Neural cell (in vitro differentiated cells): ENCODE measurements at regions not wholly inside any gene's neighbourhood (a gene's known extent, or its start where the extent isn't known, plus 50 kb on each side); places are given as distances from the start of the nearest gene placed in this dataset.

ENCODE experiments used
- H2AFZ ChIP-seq: fragments of 200-600, 300-800 bp; sonication (generic), shearing (Covaris generic); 2 replicates; pipeline ENCODE4 v1.6.0; 2014; ENCODE audit warnings: low read depth, mild to moderate bottlenecking, antibody characterized with exemption, low read length, moderate library complexity
- H3F3A ChIP-seq: fragments of 200-600 bp; shearing (Covaris generic); 2 replicates; pipeline ENCODE4 v1.6.1; 2016; ENCODE audit warnings: mild to moderate bottlenecking, moderate library complexity, mixed read lengths, antibody characterized with exemption, low read length; ENCODE audit not compliant: insufficient read depth, poor library complexity, severe bottlenecking
- H3K27ac ChIP-seq: fragments of 200-600, 300-800 bp; sonication (generic), shearing (Covaris generic); 2 replicates; pipeline ENCODE4 v1.5.1; 2014; ENCODE audit warnings: mild to moderate bottlenecking, low read length, moderate library complexity
- H3K27me3 ChIP-seq: fragments of 300-800, 200-600 bp; sonication (generic), shearing (Covaris generic); 2 replicates; pipeline ENCODE4 v1.6.0; 2014; ENCODE audit warnings: mild to moderate bottlenecking, low read depth, low read length, moderate library complexity; ENCODE audit not compliant: insufficient read depth
- H3K36me3 ChIP-seq: fragments of 300-800, 200-600 bp; sonication (generic), shearing (Covaris generic); 2 replicates; pipeline ENCODE4 v1.5.1; 2014; ENCODE audit warnings: mild to moderate bottlenecking, antibody characterized with exemption, low read length, moderate library complexity; ENCODE audit not compliant: insufficient read depth
- H3K4me2 ChIP-seq: fragments of 300-800, 200-600 bp; sonication (generic), shearing (Covaris generic); 2 replicates; pipeline ENCODE4 v1.6.0; 2014; ENCODE audit warnings: mild to moderate bottlenecking, low read length
- H3K4me3 ChIP-seq: fragments of 300-800, 200-600 bp; sonication (generic), shearing (Covaris generic); 2 replicates; pipeline ENCODE4 v1.5.1; 2014; ENCODE audit warnings: mild to moderate bottlenecking, low read length, moderate library complexity
- H3K79me2 ChIP-seq: fragments of 200-600 bp; shearing (Covaris generic); replicated peaks from 2 replicates; pipeline ENCODE4 v1.6.0; 2014; ENCODE audit warnings: mild to moderate bottlenecking, low read length, moderate library complexity; ENCODE audit not compliant: insufficient read depth
- H3K9ac ChIP-seq: fragments of 300-800, 200-600 bp; sonication (generic), shearing (Covaris generic); 2 replicates; pipeline ENCODE4 v1.6.1; 2016; ENCODE audit warnings: mild to moderate bottlenecking, low read length, mixed read lengths
- H3K9me2 ChIP-seq: fragments of 200-600 bp; shearing (Covaris generic); 2 replicates; pipeline ENCODE4 v1.6.1; 2016; ENCODE audit warnings: mild to moderate bottlenecking, low read length, mixed read lengths; ENCODE audit not compliant: insufficient read depth
- H3K9me3 ChIP-seq: fragments of 200-600, 300-800 bp; sonication (generic), shearing (Covaris generic); 2 replicates; pipeline ENCODE4 v1.6.1; 2016; ENCODE audit warnings: mild to moderate bottlenecking, mixed run types, low read length, moderate library complexity, mixed read lengths
- H4K20me1 ChIP-seq: fragments of 200-600 bp; shearing (Covaris generic); 2 replicates; pipeline ENCODE4 v1.6.1; 2016; ENCODE audit warnings: mild to moderate bottlenecking, mixed run types; ENCODE audit not compliant: insufficient read depth
- CTCF ChIP-seq: fragments of 450-650 bp; IDR thresholded peaks from 2 replicates; pipeline ENCODE4 v1.5.1; 2014; ENCODE audit warnings: antibody characterized with exemption, mild to moderate bottlenecking, moderate library complexity; ENCODE audit not compliant: poor library complexity, severe bottlenecking
- EP300 ChIP-seq: fragments of 450-650 bp; conservative IDR thresholded peaks from 2 replicates; pipeline ENCODE4 v1.6.1; 2014; ENCODE audit warnings: antibody characterized with exemption, mild to moderate bottlenecking, moderate library complexity; ENCODE audit not compliant: poor library complexity, severe bottlenecking
- EZH2 ChIP-seq: fragments of 200-600, 300-800 bp; shearing (Covaris generic), sonication (generic); IDR thresholded peaks from 2 replicates; pipeline ENCODE4 v1.6.1; 2014; ENCODE audit warnings: antibody characterized with exemption, low read length, borderline replicate concordance, mild to moderate bottlenecking; ENCODE audit not compliant: insufficient read depth, poor library complexity, severe bottlenecking
- MXI1 ChIP-seq: fragments of 450-650 bp; conservative IDR thresholded peaks from 2 replicates; pipeline ENCODE4 v1.6.1; 2014; ENCODE audit warnings: antibody characterized with exemption, mild to moderate bottlenecking; ENCODE audit not compliant: poor library complexity, severe bottlenecking
- POLR2AphosphoS5 ChIP-seq: IDR thresholded peaks from 2 replicates; pipeline ENCODE4 v1.6.1; 2012
- RAD21 ChIP-seq: fragments of 450-650 bp; conservative IDR thresholded peaks from 2 replicates; pipeline ENCODE4 v1.6.1; 2014; ENCODE audit warnings: antibody characterized with exemption, mild to moderate bottlenecking, moderate library complexity
- REST ChIP-seq: IDR thresholded peaks from 2 replicates; pipeline ENCODE4 v1.6.1; 2012; ENCODE audit warnings: borderline replicate concordance
- SMC3 ChIP-seq: fragments of 450-650 bp; conservative IDR thresholded peaks from 2 replicates; pipeline ENCODE4 v1.6.1; 2014; ENCODE audit warnings: antibody characterized with exemption, mild to moderate bottlenecking, moderate library complexity; ENCODE audit not compliant: poor library complexity
- TAF1 ChIP-seq: IDR thresholded peaks from 2 replicates; pipeline ENCODE4 v1.6.1; 2012; ENCODE audit warnings: low read depth

- Histone ChIP-seq H3K9me2 (no peaks in the 10 kb centered on the region), H3K36me3 (no peaks in the 10 kb centered on the region), H4K20me1 (no peaks in the 10 kb centered on the region), H3K9ac (no peak overlapping the region), H3K79me2 (no peaks in the 10 kb centered on the region), H3K27me3 (no peaks in the 10 kb centered on the region), H3K4me3 (no peak overlapping the region), H2AFZ (no peak overlapping the region), H3F3A (no peaks in the 10 kb centered on the region), H3K4me2 (no peak overlapping the region), H3K27ac (no peak overlapping the region), H3K9me3 (no peaks in the 10 kb centered on the region)
- TF ChIP-seq REST (no peak), TAF1 (no peak), POLR2AphosphoS5 (no peak), RAD21 (no peak), MXI1 (no peak), EP300 (no peak), CTCF (no peak), SMC3 (no peak), EZH2 (no peak)
Observed at GRCh38 chr15:67940324-67940719, 100.5 kb upstream of the RNU6-1 start.

- Histone ChIP-seq H3K4me2 (no peak overlapping the region), H3K27me3 (no peaks in the 10 kb centered on the region), H3K9me3 (no peaks in the 10 kb centered on the region), H3K79me2 (no peaks in the 10 kb centered on the region), H3K27ac (no peak overlapping the region), H3F3A (no peaks in the 10 kb centered on the region), H3K9ac (no peak overlapping the region), H4K20me1 (no peaks in the 10 kb centered on the region), H2AFZ (no peak overlapping the region), H3K4me3 (no peak overlapping the region), H3K36me3 (no peaks in the 10 kb centered on the region), H3K9me2 (no peaks in the 10 kb centered on the region)
- no peak for TF ChIP-seq REST
- no peak for TF ChIP-seq SMC3
- no peak for TF ChIP-seq TAF1
- TF ChIP-seq RAD21 = no peak
- no peak for TF ChIP-seq POLR2AphosphoS5
- no peak for TF ChIP-seq CTCF
- no peak for TF ChIP-seq EZH2
- no peak for TF ChIP-seq EP300
- TF ChIP-seq MXI1 = no peak
Observed at GRCh38 chr15:67941648-67942310, 101.9 kb upstream of the RNU6-1 start.
